HG03139 (cell line): ENCODE measurements at regions not wholly inside any gene's neighbourhood (a gene's known extent, or its start where the extent isn't known, plus 50 kb on each side); places are given as distances from the start of the nearest gene placed in this dataset.

ENCODE experiments used
- ATAC-seq: cut with Tn5 transposase; IDR thresholded peaks from one replicate; pipeline ENCODE4 v1.9.1; 2021; ENCODE audit not compliant: unreplicated experiment

- no peak for ATAC-seq
Measured at GRCh38 chr5:2193542-2194235, 311.0 kb upstream of the IRX4 start.

DNA sequence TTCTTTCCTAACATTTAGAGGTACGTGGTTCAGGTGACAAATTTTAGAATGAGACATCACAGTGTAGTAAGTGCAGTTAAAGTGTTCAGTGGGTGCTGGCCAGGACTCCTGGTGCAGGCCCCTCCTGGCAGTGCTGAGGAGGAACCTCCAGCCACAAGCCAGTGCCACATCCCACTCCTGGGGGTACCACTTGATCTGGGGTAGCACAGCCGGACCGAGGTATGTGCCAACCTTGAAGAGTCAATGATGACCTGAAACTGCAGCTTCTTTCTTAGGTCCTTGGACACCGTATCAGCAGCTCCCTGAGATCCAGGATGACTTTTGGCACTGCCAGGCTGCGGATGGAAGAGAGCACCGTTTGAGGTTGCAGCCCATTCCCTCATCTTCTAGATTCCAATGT is 310.4 kb upstream of the IRX4 start:
- no peak for ATAC-seq

DNA sequence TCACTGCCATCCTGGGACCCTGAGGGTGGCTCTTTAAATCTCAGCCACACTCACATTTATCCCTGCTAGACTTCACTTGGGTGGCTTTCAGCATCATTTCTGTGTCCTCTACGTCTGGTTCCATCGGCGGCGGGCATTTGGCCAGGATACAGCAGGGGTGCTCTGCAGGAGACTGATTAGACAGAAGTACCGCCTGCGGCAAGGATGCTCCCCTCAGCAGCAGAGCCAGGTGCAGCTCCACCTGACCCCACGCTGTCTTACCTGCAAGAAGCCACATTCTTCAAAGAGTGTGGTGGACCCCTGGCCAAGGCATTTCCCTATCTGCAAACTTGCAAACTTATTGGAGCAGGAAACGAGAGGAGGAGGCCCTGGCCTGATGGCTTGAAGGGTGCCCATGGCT is 309.8 kb upstream of the IRX4 start:
- no peak for ATAC-seq

GRCh38 chr5:2191972-2192371 is 309.2 kb upstream of the IRX4 start:
- no peak for ATAC-seq

- no peak for ATAC-seq
Measured at GRCh38 chr5:2190549-2190948, 307.8 kb upstream of the IRX4 start.

DNA sequence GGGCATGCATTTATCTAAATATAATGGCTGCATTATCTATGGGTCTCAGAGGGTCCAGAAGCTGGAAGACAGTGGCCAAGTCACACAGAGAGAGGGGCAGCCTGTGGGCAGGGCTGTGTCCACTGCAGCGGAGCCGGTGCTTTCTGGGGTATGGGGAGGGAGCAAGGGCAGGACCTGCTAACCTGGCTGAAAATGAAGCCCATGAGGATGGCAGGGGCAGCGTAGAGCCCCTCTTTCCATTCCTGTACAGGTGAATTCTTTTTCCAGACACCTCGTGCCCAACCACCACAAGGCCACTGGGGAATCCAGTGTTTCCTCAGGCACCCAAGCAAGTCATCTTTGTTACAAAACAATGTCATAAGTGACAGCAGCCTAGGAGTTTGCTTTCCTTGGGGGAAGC is 305.9 kb upstream of the IRX4 start:
- no peak for ATAC-seq

- no peak for ATAC-seq
Measured at GRCh38 chr5:2188137-2188536, 305.4 kb upstream of the IRX4 start.

GRCh38 chr5:2187687-2188086 is 305.0 kb upstream of the IRX4 start:
- no peak for ATAC-seq

GRCh38 chr5:2187156-2187555 is 304.4 kb upstream of the IRX4 start:
- no peak for ATAC-seq

DNA sequence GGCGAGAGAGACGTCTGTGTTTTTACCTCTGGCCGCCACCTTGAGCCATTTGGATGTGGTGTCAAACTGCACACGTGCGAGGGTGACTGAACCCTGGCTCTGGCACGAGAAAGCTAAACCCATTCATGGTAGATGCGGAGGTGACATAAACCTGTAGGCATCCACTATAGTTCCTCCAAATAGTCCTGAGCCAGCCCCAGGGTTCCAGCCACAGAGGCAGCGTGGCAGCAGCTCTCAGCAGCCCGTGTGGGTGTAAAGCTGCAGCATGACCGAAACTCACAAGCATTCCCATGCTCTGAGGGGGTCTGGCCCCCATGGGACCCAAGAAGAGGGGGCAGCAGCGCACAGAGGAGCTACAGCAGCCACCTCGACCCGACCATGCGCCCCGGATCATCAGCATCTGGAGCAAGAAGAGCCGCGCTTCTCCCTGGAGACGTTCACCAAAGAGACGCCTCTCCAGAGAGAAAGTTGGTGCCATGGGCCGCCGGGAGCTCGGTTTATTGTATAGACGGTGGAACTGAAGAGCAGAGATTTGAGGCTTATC is 303.8 kb upstream of the IRX4 start:
- ATAC-seq: no peak

DNA sequence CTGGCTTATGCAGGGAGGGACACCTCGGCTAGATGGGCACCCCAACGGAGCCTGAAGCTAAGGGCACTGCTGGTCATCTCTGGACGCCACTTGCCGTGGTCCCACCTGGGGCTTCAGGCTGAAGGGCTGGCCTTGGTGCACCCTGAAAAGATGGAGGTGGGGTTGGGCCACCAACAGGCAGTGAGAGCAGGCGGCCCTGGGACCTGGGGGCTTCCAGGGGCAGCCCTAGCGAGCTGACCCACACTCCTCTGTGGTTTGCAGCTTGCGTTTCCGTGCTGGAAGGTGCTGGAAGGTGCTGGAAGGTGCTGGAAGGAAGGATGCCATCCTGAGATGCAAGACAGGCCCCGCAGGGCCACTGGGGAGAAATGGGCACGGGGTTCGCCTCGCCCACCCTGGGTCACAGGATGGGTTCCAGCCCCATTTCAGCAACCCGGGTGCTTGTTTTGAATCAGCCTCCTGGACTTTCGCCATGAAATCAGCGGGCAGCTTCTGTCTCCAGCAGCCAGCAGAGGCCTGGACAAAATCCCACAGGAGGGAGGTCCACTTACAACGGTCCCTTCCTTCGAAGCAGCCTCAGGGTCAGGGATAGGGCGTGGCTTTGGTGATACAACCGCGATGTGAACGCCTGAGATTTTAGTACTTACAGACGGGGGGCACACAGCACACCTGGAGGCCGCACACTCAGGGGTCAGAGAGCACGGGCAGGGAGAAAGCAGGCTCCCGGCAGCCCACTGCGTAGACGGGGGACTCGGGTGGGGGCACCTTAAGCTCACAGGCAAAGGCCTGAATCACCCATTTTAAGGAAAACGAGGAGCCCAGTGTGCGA is 303.1 kb upstream of the IRX4 start:
- no peak for ATAC-seq

DNA sequence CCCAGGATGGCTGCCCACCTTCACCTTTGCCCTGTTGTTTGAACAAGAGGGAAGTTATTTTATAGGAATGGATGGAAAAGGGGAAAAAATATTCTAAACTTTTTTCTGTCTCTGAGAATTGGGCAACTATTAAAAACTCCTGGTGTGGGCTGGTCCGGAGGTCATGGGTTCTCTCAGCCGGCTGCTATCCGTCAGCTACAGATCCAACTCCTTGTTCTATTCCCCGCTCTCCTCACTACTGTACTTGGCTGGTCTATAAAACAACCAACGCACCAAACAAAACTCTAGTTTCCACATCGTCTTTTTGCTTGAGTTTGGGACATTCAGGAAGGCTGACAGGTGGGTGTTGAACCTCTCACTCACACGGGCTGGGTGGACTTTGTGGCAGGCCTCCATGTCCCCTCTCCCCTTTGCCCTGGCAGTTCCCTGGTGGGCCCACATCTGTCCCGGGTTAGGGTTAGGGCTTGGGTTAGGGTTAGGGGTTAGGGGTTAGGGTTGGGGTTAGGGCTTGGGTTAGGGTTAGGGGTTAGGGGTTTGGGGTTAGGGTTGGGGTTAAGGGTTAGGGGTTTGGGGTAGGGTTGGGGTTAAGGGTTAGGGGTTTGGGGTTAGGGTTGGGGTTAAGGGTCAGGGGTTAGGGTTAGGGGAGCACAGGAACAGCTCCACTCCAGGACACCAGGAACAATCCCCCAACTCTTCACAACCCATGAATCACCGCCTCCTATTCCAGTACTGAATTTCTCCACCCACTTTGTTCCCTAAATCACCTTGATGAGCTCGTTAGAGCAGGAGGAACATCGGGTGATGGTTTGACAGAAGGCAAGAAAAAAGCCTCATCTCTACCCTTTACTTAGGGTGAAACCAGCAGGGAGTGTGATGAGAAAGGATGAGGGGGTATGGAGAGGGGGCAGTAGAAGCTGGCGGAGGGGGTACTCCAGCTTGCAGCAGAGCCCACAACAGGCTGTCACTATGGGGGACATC is 302.1 kb upstream of the IRX4 start:
- ATAC-seq: no peak

GRCh38 chr5:2184026-2184366 is 301.3 kb upstream of the IRX4 start:
- ATAC-seq: no peak

- no peak for ATAC-seq
Measured at GRCh38 chr5:2183154-2184025, 300.7 kb upstream of the IRX4 start.

GRCh38 chr5:2182020-2182419 is 299.3 kb upstream of the IRX4 start:
- ATAC-seq: no peak

DNA sequence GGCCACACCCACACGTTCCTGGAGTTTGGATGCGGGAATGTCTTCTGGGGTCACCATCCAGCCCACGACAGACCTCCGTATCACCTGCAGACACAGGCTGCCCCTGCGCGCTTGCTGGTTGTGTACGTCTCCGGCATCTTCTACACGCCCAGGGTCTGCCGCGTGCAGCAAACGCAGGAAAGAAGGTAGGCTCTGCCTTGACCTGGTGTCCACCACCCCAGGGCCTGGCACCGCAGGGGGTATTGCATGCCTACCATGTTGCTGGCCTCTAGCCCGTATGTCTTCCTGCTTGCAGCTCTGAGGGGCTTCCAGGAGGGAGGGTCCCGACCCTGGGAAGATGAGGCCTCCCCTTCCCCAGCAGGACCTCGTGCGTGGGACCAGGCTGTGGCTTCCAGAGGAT is 298.8 kb upstream of the IRX4 start:
- no peak for ATAC-seq

DNA sequence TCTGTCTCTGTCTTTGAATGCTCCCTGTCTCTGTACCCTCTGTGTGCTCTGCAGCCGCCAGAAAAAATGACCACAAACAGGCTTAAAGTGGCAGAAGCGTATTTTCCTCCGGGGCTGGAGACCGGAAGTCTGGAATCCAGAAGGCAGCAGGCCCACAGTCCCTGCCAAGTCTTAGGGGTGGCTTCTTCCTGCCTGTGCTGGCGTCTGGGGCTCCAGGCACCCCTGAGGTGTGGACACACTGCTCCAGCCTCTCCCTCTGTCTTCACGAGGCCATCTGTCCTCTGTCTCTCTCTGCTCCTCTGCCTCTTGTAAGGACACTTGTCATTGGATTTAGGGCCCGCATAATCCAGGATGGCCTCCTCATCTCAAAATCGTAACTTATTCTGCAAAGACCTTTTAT is 298.4 kb upstream of the IRX4 start:
- ATAC-seq: no peak

DNA sequence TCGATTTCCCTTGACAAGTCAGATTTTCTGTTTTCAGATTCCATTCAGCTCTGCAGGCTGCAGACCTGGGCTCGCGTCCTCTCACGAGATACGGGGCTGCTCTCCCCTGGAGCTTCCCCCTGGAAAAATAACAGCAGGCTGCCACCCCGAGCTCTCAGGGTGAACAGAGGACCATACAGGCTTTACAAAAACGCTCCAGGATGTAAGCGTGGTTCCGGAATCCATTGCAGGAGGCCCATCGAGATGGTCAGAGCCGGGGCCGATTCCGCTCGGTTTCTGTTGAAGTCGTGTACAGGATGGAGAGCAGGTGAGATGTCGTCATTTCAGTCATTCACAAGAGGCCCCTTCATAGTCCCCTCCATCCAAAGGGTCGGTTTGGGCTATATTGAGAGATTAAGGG is 297.7 kb upstream of the IRX4 start:
- ATAC-seq: no peak

GRCh38 chr5:2179861-2180260 is 297.1 kb upstream of the IRX4 start:
- ATAC-seq: no peak

DNA sequence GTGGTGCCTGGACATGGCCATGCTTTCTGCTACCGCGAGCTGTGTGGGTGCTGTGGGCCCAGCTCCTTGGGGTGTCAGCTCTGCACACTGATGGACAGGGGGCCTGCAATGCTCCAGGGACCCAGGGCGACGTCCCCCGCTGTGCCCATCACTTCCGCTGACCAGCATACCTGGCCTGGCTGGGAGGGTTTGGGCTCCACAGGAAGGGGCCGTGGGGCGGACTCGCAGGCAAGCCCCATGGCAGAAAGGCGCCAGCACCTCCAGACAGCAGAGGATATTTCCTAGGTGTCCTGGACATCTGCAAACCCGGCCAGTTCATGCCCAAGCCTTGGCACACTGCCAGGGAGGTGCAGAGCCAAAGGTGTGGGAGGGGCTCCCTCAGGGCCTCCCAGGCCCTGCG is 295.8 kb upstream of the IRX4 start:
- ATAC-seq: no peak
